ENCODE measurements at regions not wholly inside any gene's neighbourhood (a gene's known extent, or its start where the extent isn't known, plus 50 kb on each side); places are given as distances from the start of the nearest gene placed in this dataset.

- TF ChIP-seq ZNF839 (CRISPR knock-in tag; IDR thresholded peaks at IDR 0.05; ENCODE audit: borderline replicate concordance) (no peak), ZNF292 (CRISPR knock-in tag; IDR thresholded peaks at IDR 0.05; ENCODE audit: borderline replicate concordance, low read depth) (no peak), PRDM4 (CRISPR knock-in tag; IDR thresholded peaks at IDR 0.05; ENCODE audit: borderline replicate concordance) (no peak), EED (CRISPR knock-in tag; IDR thresholded peaks at IDR 0.05) (no peak), RERE (CRISPR knock-in tag; IDR thresholded peaks at IDR 0.05; ENCODE audit: low read depth) (no peak), ZNF879 (CRISPR knock-in tag; IDR thresholded peaks at IDR 0.05) (no peak), SPEN (CRISPR knock-in tag; IDR thresholded peaks at IDR 0.05; ENCODE audit: low read depth) (no peak), NKX3-1 (CRISPR knock-in tag; IDR thresholded peaks at IDR 0.05) (no peak), GRHL1 (CRISPR knock-in tag; conservative IDR thresholded peaks at IDR 0.05) (no peak), NBN (conservative IDR thresholded peaks at IDR 0.05) (no peak), YEATS2 (CRISPR knock-in tag; IDR thresholded peaks at IDR 0.05; ENCODE audit: borderline replicate concordance) (no peak), ZNF563 (CRISPR knock-in tag; IDR thresholded peaks at IDR 0.05) (no peak)
Observed at GRCh38 chr7:114225784-114226183, 188.8 kb upstream of the FOXP2 start (continued).
